GM10266 (cell line): ENCODE measurements at regions not wholly inside any gene's neighbourhood (a gene's known extent, or its start where the extent isn't known, plus 50 kb on each side); places are given as distances from the start of the nearest gene placed in this dataset.

Source experiments
- DNase-seq: peaks from one replicate; pipeline ENCODE4 v3.0.0; 2012; ENCODE audit errors: extremely low spot score
- TF ChIP-seq, protein P1 (sequence below): IDR thresholded peaks from 2 replicates; pipeline ENCODE4 v1.5.1; 2012; ENCODE audit warnings: mild to moderate bottlenecking, low read depth; ENCODE audit not compliant: control insufficient read depth, insufficient read depth; ENCODE audit errors: missing control alignments

DNA sequence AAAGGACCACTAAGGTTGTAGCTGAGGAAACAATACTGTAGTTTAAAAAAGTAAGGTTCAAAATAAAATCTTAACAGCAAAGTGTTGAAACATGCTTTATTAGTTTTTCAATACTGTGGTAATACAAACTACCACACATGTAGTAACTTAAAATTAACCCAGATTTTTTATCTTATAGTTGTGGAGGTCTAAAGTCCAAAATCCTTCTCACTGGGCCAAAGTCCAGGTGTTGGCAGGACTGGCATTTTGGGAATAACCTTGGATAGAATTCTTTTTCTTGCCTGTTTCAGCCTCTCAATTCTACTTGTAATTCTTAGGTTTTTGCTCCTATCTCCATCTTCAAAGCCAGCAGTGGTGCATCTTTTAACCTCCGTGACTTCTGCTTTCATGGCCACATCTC lies 942.0 kb downstream of the TSN start:
- no peak for DNase-seq
- TF ChIP-seq, protein P1, sequence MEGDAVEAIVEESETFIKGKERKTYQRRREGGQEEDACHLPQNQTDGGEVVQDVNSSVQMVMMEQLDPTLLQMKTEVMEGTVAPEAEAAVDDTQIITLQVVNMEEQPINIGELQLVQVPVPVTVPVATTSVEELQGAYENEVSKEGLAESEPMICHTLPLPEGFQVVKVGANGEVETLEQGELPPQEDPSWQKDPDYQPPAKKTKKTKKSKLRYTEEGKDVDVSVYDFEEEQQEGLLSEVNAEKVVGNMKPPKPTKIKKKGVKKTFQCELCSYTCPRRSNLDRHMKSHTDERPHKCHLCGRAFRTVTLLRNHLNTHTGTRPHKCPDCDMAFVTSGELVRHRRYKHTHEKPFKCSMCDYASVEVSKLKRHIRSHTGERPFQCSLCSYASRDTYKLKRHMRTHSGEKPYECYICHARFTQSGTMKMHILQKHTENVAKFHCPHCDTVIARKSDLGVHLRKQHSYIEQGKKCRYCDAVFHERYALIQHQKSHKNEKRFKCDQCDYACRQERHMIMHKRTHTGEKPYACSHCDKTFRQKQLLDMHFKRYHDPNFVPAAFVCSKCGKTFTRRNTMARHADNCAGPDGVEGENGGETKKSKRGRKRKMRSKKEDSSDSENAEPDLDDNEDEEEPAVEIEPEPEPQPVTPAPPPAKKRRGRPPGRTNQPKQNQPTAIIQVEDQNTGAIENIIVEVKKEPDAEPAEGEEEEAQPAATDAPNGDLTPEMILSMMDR: no peak

DNA sequence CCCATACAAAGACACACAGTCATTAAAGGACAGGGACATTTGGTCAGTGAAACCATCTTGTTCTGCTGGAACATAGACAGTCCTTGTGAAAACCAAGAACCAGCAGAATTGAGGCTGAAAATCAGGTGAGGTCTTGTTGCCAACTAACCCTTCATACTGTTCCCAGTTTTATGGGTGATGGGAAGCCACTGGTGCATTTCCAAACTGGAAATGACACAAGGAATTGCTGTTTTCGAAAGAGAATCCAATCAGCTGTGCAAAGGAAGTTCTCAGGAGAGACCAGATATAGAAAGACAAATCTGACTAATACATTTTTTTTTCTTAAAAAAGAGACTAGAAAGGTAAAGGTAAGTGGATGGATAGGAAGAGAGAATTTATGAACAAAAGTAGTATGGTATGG lies 948.2 kb downstream of the TSN start:
- DNase-seq: no peak
- TF ChIP-seq, protein P1: no peak

DNA sequence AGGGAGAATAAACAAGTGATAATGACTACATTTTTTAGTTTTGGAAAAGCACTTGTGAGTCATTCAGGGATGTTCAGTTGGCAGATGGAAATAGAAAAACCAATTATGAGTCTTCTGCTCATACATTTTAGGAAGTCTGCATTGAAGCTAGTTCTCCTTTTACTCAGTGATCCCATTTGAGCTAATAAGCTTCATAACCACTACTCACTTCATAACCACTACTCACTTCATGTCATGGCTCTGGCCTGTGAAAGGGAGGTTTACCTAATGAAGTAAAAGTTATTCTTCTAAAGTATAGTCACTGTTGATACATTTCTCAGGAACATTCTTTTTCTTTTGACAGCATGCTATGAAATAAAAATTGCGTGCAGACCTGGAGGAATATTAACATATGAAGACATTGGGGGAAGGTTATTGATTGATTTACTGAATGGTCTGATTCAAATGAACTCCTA lies 948.7 kb downstream of the TSN start:
- no peak for DNase-seq
- TF ChIP-seq, protein P1: no peak

DNA sequence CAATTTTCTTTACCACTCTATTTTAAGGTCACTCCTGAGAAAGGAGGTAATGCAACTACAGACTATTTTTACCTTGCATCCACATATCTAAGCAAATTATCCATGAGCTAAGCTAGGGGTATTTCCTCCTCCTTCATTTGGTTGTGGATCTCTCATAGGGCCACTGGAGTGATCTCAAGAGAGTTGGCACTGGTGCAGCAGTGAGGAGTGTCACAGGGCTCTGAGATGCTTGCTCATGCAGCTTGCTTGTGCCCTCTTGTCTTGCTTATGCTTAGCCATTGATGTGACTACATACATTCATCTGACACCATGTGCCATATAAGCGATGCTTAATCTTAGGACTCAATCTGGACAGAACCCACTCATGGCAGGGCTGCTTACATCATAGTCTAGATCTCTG lies 950.3 kb downstream of the TSN start:
- DNase-seq: no peak
- TF ChIP-seq, protein P1: no peak

DNA sequence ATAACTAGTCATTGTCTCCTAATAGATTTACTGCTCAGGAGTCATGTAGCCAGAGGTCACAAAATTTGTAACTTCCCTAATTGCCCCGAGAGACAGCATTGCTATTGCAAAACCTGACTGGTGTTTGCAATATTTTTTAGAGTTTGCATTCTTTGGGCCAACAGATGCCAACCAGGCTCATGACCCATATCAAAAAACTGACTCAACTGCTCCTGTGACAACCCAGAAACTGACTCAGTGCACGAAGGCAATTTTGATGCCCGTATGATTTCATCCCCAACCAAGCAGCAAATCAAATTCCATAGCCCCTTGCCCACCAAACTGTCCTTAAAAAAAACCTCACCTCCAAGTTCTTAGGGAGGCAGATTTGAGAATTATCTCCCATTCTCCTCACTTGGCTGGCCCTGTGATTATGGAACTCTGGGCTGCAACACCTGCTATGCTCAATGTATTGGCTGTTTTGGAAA lies 951.3 kb downstream of the TSN start:
- DNase-seq: no peak
- TF ChIP-seq, protein P1: no peak

DNA sequence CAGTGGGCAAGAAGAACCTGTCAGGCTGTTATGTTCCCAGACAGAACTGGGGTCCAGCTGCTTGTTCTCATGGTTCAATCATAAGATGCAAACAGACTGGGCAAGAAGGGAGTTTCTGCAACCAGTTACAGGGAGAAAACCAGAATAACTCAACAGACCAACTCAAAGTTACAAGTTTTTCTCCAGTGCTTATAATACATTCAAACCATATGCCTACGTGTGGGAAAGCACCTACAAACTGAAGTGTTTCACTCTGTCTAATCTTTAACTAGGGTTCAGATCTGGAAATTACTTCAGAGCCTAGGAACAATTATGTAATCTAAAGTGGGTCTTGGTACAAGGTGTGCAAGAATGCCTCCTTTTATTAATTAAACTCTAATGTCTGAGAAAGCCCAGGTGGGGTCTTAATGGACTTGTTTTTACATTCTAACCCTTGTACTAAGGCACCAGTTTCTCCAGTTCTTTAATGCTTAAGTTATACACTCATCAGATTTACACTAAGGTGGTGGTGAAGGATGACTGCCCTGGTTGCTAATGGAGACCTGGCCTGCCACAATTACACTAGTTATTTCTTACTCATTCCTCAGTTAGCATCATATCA lies 951.9 kb downstream of the TSN start:
- TF ChIP-seq, protein P1: no peak
- no peak for DNase-seq

DNA sequence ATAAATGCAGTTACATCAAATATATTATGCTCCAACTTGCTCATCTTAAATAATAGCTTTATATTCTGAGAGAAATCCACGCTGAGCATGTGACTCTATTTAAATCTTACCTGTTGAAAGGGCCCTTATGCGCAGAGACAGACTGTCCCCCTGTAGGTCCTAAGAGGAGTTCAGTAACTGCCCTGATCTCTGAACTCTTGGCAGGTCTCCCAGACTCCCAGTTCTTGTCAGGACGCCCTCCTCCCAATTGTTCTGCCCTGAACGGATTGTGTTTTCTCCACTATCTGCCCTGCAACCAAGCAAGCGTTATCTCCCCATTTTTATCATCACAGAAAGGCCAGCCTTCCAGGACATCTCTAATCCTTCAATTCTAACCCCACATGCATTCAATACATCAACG lies 954.6 kb downstream of the TSN start:
- DNase-seq: no peak
- TF ChIP-seq, protein P1: no peak
